Mucosa of descending colon (tissue), 3 donors: ENCODE measurements at regions not wholly inside any gene's neighbourhood (a gene's known extent, or its start where the extent isn't known, plus 50 kb on each side); places are given as distances from the start of the nearest gene placed in this dataset.
"Not testable (repeated sequence)": the region's sequence is repeated elsewhere in the genome, so short reads cannot be mapped to it uniquely, and the experiment has no call there.

ENCODE experiments used
- ATAC-seq: fragments of 200-7000 bp; cut with Tn5 transposase; one replicate; pipeline ENCODE4 v1.9.1; 2020; ENCODE audit warnings: mild to moderate bottlenecking, moderate library complexity
- DNase-seq, 3 donors: peaks; one replicate each; pipeline ENCODE4 v3.0.0-alpha.2; 2020
- H3K36me3 ChIP-seq: fragments of 200-600 bp; one replicate; pipeline ENCODE4 v1.8.0; 2021; ENCODE audit warnings: low read depth, mild to moderate bottlenecking
- H3K4me1 ChIP-seq: fragments of 200-600 bp; one replicate; pipeline ENCODE4 v1.8.0; 2021; ENCODE audit warnings: low read depth, mild to moderate bottlenecking
- H3K4me3 ChIP-seq: fragments of 200-600 bp; one replicate; pipeline ENCODE4 v1.8.0; 2021; ENCODE audit warnings: mild to moderate bottlenecking
- H3K9me3 ChIP-seq: fragments of 200-600 bp; one replicate; pipeline ENCODE4 v1.8.0; 2021; ENCODE audit warnings: mild to moderate bottlenecking
- CTCF ChIP-seq: fragments of 200-600 bp; IDR thresholded peaks from one replicate; pipeline ENCODE4 v1.8.0; 2022; ENCODE audit warnings: antibody characterized with exemption, mild to moderate bottlenecking
- intact Hi-C, 2 donors: fragments of 100-400 bp; cut with DNase I in 1 of 2; cut with micrococcal nuclease in 1 of 2; formaldehyde crosslinking; loops; one replicate each; pipeline versions ENCODE4 v1.11.0 to v1.11.1; 2022; cut with DNase I, micrococcal nuclease
- donor health status: DM: no; HTN: no; CAD: no; lungs with moderate emphysema.
- donor health status: DM: no; HTN: no; CAD: no.
- donor health status: DM: no; HTN: yes; CAD: no.

GRCh38 chr2:160568856-160569255 is 75.2 kb upstream of the RBMS1 start:
- no peaks in the 10 kb centered on the region for H3K4me1 ChIP-seq
- peaks cover 2% of the 10 kb centered on the region for H3K9me3 ChIP-seq
- H3K4me3 ChIP-seq, result no peak overlapping the region
- TF ChIP-seq CTCF, result no peak
- no peaks in the 10 kb centered on the region for H3K36me3 ChIP-seq
- intact Hi-C loops, result no loop called here
- ATAC-seq (no peak), DNase-seq (no peak)

- no peak for TF ChIP-seq CTCF
- no peak for DNase-seq
- H3K4me3 ChIP-seq, result no peak overlapping the region
- no peaks in the 10 kb centered on the region for H3K36me3 ChIP-seq
- no peaks in the 10 kb centered on the region for H3K4me1 ChIP-seq
- no peak for ATAC-seq
- H3K9me3 ChIP-seq, result peaks cover 2% of the 10 kb centered on the region
- intact Hi-C loops, result no loop called here
Measured at GRCh38 chr2:160570376-160570775, 76.8 kb upstream of the RBMS1 start.

DNA sequence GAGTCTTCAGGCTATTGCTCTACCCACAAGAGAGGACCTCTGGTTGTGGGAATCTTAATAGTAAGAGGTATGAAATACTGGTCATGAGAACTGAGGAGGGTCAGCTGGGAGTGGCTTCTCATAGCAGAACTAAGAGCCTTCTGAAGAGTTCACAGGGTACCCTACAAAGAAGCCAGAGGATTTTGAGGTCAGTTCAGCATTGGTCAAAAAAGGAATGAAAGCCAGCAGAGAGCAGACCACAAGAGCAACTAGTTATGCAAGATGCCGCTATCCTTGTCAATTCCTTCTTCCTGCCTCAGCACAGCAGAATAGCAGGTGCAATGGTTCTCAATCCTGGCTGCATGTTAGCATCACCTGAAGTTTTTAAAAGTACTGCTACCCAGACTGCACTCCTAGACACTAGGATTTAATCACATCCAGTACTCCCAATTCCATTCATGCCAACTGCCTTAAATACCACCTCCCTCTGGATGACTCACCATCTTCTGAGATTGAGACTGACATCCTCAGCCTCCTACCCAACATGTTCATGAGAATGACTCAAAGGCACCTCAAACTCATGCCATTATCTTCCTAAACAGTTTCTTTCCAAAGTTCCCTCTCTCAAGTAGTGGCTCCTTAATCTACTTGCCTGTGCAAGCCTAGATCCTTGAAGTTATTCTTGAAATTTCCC is 81.0 kb upstream of the RBMS1 start:
- Histone ChIP-seq H3K4me1 (no peaks in the 10 kb centered on the region), H3K4me3 (no peak overlapping the region), H3K9me3 (peaks cover 2% of the 10 kb centered on the region), H3K36me3 (no peaks in the 10 kb centered on the region)
- TF ChIP-seq CTCF, result no peak
- ATAC-seq (no peak), DNase-seq (no peak)
- intact Hi-C loops, result no loop called here

- TF ChIP-seq CTCF, result no peak
- Histone ChIP-seq H3K4me3 (no peak overlapping the region), H3K4me1 (no peaks in the 10 kb centered on the region), H3K36me3 (no peaks in the 10 kb centered on the region), H3K9me3 (peaks cover 2% of the 10 kb centered on the region)
- intact Hi-C loops, result no loop called here
- DNase-seq (no peak), ATAC-seq (no peak)
Measured at GRCh38 chr2:160575368-160575767, 81.8 kb upstream of the RBMS1 start.

DNA sequence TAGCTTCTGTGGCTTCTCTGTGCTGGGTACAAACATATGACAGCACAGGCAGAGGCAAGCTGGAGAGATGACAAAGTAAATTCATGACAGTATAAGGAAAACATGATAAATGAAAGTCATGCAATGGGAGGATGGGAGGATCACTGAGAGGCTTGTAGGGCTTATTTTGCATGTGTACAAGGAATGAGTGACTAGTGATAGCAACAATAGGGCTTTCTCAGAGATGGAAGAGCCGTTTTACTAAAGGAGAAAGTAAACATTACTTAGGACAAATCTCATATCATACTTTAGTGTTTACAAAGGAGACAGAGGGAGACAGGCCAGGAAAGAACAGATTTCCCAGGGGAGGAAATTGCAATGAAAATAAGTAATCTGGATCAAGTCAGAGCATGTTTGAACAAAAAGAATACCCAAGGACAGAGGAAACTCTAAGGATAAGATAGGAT is 82.5 kb upstream of the RBMS1 start:
- intact Hi-C loops, result no loop called here
- ATAC-seq (no peak), DNase-seq (no peak)
- H3K9me3 ChIP-seq, result peaks cover 2% of the 10 kb centered on the region
- no peak for TF ChIP-seq CTCF
- H3K36me3 ChIP-seq, result no peaks in the 10 kb centered on the region
- H3K4me3 ChIP-seq, result no peak overlapping the region
- no peaks in the 10 kb centered on the region for H3K4me1 ChIP-seq

DNA sequence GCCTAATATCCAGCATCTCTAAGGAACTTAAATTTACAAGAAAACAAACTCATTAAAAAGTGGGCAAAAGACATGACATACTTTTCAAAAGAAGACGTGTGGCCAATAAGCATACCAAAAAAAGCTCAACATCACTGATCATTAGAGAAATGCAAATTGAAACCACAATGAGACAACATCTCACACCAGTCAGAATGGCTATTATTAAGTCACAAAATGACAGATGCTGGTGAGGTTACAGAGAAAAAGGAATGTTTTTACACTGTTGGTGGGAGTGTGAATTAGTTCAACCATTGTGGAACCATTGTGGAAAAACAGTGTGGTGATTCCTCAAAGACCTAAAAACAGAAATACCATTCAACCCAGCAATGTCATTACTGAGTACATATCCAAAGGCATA is 83.5 kb upstream of the RBMS1 start:
- H3K4me1 ChIP-seq, intact Hi-C loops, H3K4me3 ChIP-seq, DNase-seq, H3K9me3 ChIP-seq, ATAC-seq, H3K36me3 ChIP-seq: not testable (repeated sequence)
